GM10266 (cell line): ENCODE measurements at regions not wholly inside any gene's neighbourhood (a gene's known extent, or its start where the extent isn't known, plus 50 kb on each side); places are given as distances from the start of the nearest gene placed in this dataset.
"Not testable (repeated sequence)": the region's sequence is repeated elsewhere in the genome, so short reads cannot be mapped to it uniquely, and the experiment has no call there.

Experiments used
- DNase-seq: peaks from one replicate; pipeline ENCODE4 v3.0.0; 2012; ENCODE audit errors: extremely low spot score
- CTCF ChIP-seq: IDR thresholded peaks from 2 replicates; pipeline ENCODE4 v1.5.1; 2012; ENCODE audit warnings: mild to moderate bottlenecking, low read depth; ENCODE audit not compliant: control insufficient read depth, insufficient read depth; ENCODE audit errors: missing control alignments

- no peak for TF ChIP-seq CTCF
- no peak for DNase-seq
Measured at GRCh38 chr14:104230946-104231345, 92.6 kb downstream of the KIF26A start.

- TF ChIP-seq CTCF = no peak
- DNase-seq = no peak
Measured at GRCh38 chr14:104232070-104232484, 93.7 kb downstream of the KIF26A start.

DNA sequence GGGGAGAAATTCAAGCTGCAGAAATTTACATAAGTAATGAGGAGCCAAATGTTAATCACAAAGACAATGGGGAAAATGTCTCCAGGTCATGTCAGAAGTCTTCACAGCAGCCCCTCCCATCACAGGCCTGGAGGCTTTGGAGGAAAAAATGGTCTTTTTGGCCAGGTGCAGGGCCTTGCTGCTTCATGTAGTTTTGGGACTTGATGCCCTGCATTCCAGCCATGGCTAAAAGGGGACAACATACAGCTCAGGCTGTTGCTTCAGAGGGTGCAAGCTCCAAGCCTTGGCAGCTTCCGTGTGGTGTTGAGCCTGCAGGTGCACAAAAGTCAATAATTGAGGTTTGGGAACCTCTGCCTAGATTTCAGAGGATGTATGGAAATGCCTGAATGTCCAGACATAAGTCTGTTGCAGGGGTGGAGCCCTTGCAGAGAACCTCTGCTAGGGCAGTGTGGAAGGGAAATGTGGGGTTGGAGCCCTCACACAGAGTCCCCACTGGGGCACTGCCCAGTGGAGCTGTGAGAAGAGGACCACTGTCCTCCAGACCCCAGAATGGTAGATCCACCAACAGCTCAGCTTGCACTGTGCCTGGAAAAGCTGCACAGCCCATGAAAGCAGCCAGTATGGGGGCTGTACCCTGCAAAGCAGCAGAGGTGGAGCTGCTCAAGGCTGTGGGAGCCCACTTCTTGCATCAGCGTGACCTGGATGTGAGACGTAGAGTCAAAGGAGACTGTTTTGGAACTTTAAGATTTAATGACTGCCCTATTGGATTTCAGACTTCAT is 95.8 kb downstream of the KIF26A start:
- not testable (repeated sequence) for DNase-seq

- no peak for TF ChIP-seq CTCF
Measured at GRCh38 chr14:104235686-104236085, 97.3 kb downstream of the KIF26A start.

GRCh38 chr14:104237651-104238423 is 99.5 kb downstream of the KIF26A start:
- no peak for TF ChIP-seq CTCF
- no peak for DNase-seq

More at GRCh38 chr14:104235686-104236085, 97.3 kb downstream of the KIF26A start:
- DNase-seq = no peak

- no peak for DNase-seq
- no peak for TF ChIP-seq CTCF
Measured at GRCh38 chr14:104238424-104239184, 100.2 kb downstream of the KIF26A start.

GRCh38 chr14:104239185-104239775 is 100.9 kb downstream of the KIF26A start:
- no peak for TF ChIP-seq CTCF
- DNase-seq = no peak
